Neural cell (in vitro differentiated cells): ENCODE measurements at regions not wholly inside any gene's neighbourhood (a gene's known extent, or its start where the extent isn't known, plus 50 kb on each side); places are given as distances from the start of the nearest gene placed in this dataset.

Experiments
- H2AFZ ChIP-seq: fragments of 200-600, 300-800 bp; sonication (generic), shearing (Covaris generic); 2 replicates; pipeline ENCODE4 v1.6.0; 2014; ENCODE audit warnings: low read depth, mild to moderate bottlenecking, antibody characterized with exemption, low read length, moderate library complexity
- H3F3A ChIP-seq: fragments of 200-600 bp; shearing (Covaris generic); 2 replicates; pipeline ENCODE4 v1.6.1; 2016; ENCODE audit warnings: mild to moderate bottlenecking, moderate library complexity, mixed read lengths, antibody characterized with exemption, low read length; ENCODE audit not compliant: insufficient read depth, poor library complexity, severe bottlenecking
- H3K27ac ChIP-seq: fragments of 200-600, 300-800 bp; sonication (generic), shearing (Covaris generic); 2 replicates; pipeline ENCODE4 v1.5.1; 2014; ENCODE audit warnings: mild to moderate bottlenecking, low read length, moderate library complexity
- H3K27me3 ChIP-seq: fragments of 300-800, 200-600 bp; sonication (generic), shearing (Covaris generic); 2 replicates; pipeline ENCODE4 v1.6.0; 2014; ENCODE audit warnings: mild to moderate bottlenecking, low read depth, low read length, moderate library complexity; ENCODE audit not compliant: insufficient read depth
- H3K36me3 ChIP-seq: fragments of 300-800, 200-600 bp; sonication (generic), shearing (Covaris generic); 2 replicates; pipeline ENCODE4 v1.5.1; 2014; ENCODE audit warnings: mild to moderate bottlenecking, antibody characterized with exemption, low read length, moderate library complexity; ENCODE audit not compliant: insufficient read depth
- H3K4me2 ChIP-seq: fragments of 300-800, 200-600 bp; sonication (generic), shearing (Covaris generic); 2 replicates; pipeline ENCODE4 v1.6.0; 2014; ENCODE audit warnings: mild to moderate bottlenecking, low read length
- H3K4me3 ChIP-seq: fragments of 300-800, 200-600 bp; sonication (generic), shearing (Covaris generic); 2 replicates; pipeline ENCODE4 v1.5.1; 2014; ENCODE audit warnings: mild to moderate bottlenecking, low read length, moderate library complexity
- H3K79me2 ChIP-seq: fragments of 200-600 bp; shearing (Covaris generic); replicated peaks from 2 replicates; pipeline ENCODE4 v1.6.0; 2014; ENCODE audit warnings: mild to moderate bottlenecking, low read length, moderate library complexity; ENCODE audit not compliant: insufficient read depth
- H3K9ac ChIP-seq: fragments of 300-800, 200-600 bp; sonication (generic), shearing (Covaris generic); 2 replicates; pipeline ENCODE4 v1.6.1; 2016; ENCODE audit warnings: mild to moderate bottlenecking, low read length, mixed read lengths
- H3K9me2 ChIP-seq: fragments of 200-600 bp; shearing (Covaris generic); 2 replicates; pipeline ENCODE4 v1.6.1; 2016; ENCODE audit warnings: mild to moderate bottlenecking, low read length, mixed read lengths; ENCODE audit not compliant: insufficient read depth
- H3K9me3 ChIP-seq: fragments of 200-600, 300-800 bp; sonication (generic), shearing (Covaris generic); 2 replicates; pipeline ENCODE4 v1.6.1; 2016; ENCODE audit warnings: mild to moderate bottlenecking, mixed run types, low read length, moderate library complexity, mixed read lengths
- H4K20me1 ChIP-seq: fragments of 200-600 bp; shearing (Covaris generic); 2 replicates; pipeline ENCODE4 v1.6.1; 2016; ENCODE audit warnings: mild to moderate bottlenecking, mixed run types; ENCODE audit not compliant: insufficient read depth
- EP300 ChIP-seq: fragments of 450-650 bp; conservative IDR thresholded peaks from 2 replicates; pipeline ENCODE4 v1.6.1; 2014; ENCODE audit warnings: antibody characterized with exemption, mild to moderate bottlenecking, moderate library complexity; ENCODE audit not compliant: poor library complexity, severe bottlenecking
- EZH2 ChIP-seq: fragments of 200-600, 300-800 bp; shearing (Covaris generic), sonication (generic); IDR thresholded peaks from 2 replicates; pipeline ENCODE4 v1.6.1; 2014; ENCODE audit warnings: antibody characterized with exemption, low read length, borderline replicate concordance, mild to moderate bottlenecking; ENCODE audit not compliant: insufficient read depth, poor library complexity, severe bottlenecking
- MXI1 ChIP-seq: fragments of 450-650 bp; conservative IDR thresholded peaks from 2 replicates; pipeline ENCODE4 v1.6.1; 2014; ENCODE audit warnings: antibody characterized with exemption, mild to moderate bottlenecking; ENCODE audit not compliant: poor library complexity, severe bottlenecking
- POLR2AphosphoS5 ChIP-seq: IDR thresholded peaks from 2 replicates; pipeline ENCODE4 v1.6.1; 2012
- RAD21 ChIP-seq: fragments of 450-650 bp; conservative IDR thresholded peaks from 2 replicates; pipeline ENCODE4 v1.6.1; 2014; ENCODE audit warnings: antibody characterized with exemption, mild to moderate bottlenecking, moderate library complexity
- SMC3 ChIP-seq: fragments of 450-650 bp; conservative IDR thresholded peaks from 2 replicates; pipeline ENCODE4 v1.6.1; 2014; ENCODE audit warnings: antibody characterized with exemption, mild to moderate bottlenecking, moderate library complexity; ENCODE audit not compliant: poor library complexity
- TAF1 ChIP-seq: IDR thresholded peaks from 2 replicates; pipeline ENCODE4 v1.6.1; 2012; ENCODE audit warnings: low read depth
- TF ChIP-seq, protein P1 (sequence below): fragments of 450-650 bp; IDR thresholded peaks from 2 replicates; pipeline ENCODE4 v1.5.1; 2014; ENCODE audit warnings: antibody characterized with exemption, mild to moderate bottlenecking, moderate library complexity; ENCODE audit not compliant: poor library complexity, severe bottlenecking
- TF ChIP-seq, protein P2 (sequence below): IDR thresholded peaks from 2 replicates; pipeline ENCODE4 v1.6.1; 2012; ENCODE audit warnings: borderline replicate concordance

DNA sequence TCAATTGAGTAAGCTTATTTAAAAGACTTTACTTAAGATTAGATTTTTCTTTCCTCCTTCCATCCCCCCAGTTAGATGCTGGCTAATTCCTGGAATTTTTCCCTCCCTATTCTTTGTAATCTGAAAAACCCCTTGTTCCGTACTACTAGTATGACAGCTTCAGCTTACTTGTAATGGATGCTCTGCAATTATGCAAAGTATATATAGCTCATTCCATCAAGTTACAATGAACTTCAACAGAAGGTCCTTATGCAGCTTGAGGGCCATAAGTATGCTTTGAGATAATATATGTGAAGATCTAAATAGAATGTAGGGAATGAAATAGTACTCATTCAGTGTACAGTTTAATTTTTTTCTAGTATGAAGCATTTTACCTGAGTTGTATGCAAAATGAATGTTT is 398.3 kb upstream of the NAALADL2 start:
- no peak overlapping the region for H3K4me3 ChIP-seq

GRCh38 chr3:174462916-174463315 is 396.2 kb upstream of the NAALADL2 start:
- H3K9ac ChIP-seq: no peak overlapping the region
- H3F3A ChIP-seq: no peaks in the 10 kb centered on the region
- H3K79me2 ChIP-seq: no peaks in the 10 kb centered on the region
- no peak overlapping the region for H2AFZ ChIP-seq
- H3K9me3 ChIP-seq: no peaks in the 10 kb centered on the region
- no peaks in the 10 kb centered on the region for H4K20me1 ChIP-seq
- H3K9me2 ChIP-seq: no peaks in the 10 kb centered on the region
- TF ChIP-seq, protein P1, sequence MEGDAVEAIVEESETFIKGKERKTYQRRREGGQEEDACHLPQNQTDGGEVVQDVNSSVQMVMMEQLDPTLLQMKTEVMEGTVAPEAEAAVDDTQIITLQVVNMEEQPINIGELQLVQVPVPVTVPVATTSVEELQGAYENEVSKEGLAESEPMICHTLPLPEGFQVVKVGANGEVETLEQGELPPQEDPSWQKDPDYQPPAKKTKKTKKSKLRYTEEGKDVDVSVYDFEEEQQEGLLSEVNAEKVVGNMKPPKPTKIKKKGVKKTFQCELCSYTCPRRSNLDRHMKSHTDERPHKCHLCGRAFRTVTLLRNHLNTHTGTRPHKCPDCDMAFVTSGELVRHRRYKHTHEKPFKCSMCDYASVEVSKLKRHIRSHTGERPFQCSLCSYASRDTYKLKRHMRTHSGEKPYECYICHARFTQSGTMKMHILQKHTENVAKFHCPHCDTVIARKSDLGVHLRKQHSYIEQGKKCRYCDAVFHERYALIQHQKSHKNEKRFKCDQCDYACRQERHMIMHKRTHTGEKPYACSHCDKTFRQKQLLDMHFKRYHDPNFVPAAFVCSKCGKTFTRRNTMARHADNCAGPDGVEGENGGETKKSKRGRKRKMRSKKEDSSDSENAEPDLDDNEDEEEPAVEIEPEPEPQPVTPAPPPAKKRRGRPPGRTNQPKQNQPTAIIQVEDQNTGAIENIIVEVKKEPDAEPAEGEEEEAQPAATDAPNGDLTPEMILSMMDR: no peak
- TF ChIP-seq SMC3 (no peak), POLR2AphosphoS5 (no peak), EZH2 (no peak), TAF1 (no peak), RAD21 (no peak), EP300 (no peak), MXI1 (no peak)
- TF ChIP-seq, protein P2, sequence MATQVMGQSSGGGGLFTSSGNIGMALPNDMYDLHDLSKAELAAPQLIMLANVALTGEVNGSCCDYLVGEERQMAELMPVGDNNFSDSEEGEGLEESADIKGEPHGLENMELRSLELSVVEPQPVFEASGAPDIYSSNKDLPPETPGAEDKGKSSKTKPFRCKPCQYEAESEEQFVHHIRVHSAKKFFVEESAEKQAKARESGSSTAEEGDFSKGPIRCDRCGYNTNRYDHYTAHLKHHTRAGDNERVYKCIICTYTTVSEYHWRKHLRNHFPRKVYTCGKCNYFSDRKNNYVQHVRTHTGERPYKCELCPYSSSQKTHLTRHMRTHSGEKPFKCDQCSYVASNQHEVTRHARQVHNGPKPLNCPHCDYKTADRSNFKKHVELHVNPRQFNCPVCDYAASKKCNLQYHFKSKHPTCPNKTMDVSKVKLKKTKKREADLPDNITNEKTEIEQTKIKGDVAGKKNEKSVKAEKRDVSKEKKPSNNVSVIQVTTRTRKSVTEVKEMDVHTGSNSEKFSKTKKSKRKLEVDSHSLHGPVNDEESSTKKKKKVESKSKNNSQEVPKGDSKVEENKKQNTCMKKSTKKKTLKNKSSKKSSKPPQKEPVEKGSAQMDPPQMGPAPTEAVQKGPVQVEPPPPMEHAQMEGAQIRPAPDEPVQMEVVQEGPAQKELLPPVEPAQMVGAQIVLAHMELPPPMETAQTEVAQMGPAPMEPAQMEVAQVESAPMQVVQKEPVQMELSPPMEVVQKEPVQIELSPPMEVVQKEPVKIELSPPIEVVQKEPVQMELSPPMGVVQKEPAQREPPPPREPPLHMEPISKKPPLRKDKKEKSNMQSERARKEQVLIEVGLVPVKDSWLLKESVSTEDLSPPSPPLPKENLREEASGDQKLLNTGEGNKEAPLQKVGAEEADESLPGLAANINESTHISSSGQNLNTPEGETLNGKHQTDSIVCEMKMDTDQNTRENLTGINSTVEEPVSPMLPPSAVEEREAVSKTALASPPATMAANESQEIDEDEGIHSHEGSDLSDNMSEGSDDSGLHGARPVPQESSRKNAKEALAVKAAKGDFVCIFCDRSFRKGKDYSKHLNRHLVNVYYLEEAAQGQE: no peak
- H3K27me3 ChIP-seq: no peaks in the 10 kb centered on the region
- no peak overlapping the region for H3K4me3 ChIP-seq
- H3K36me3 ChIP-seq: no peaks in the 10 kb centered on the region
- no peak overlapping the region for H3K27ac ChIP-seq
- no peak overlapping the region for H3K4me2 ChIP-seq

More for the DNA sequence above, 398.3 kb upstream of the NAALADL2 start:
- no peaks in the 10 kb centered on the region for H3K79me2 ChIP-seq
- no peaks in the 10 kb centered on the region for H3K36me3 ChIP-seq
- H3K9ac ChIP-seq: no peak overlapping the region
- no peaks in the 10 kb centered on the region for H3K9me2 ChIP-seq
- no peak overlapping the region for H2AFZ ChIP-seq
- H3K4me2 ChIP-seq: no peak overlapping the region
- no peak overlapping the region for H3K27ac ChIP-seq
- TF ChIP-seq MXI1 (no peak), SMC3 (no peak), RAD21 (no peak), TAF1 (no peak), EZH2 (no peak), EP300 (no peak), POLR2AphosphoS5 (no peak)
- TF ChIP-seq, protein P1: no peak
- TF ChIP-seq, protein P2: no peak
- no peaks in the 10 kb centered on the region for H3K9me3 ChIP-seq
- H4K20me1 ChIP-seq: no peaks in the 10 kb centered on the region
- H3F3A ChIP-seq: no peaks in the 10 kb centered on the region
- H3K27me3 ChIP-seq: no peaks in the 10 kb centered on the region
